ENCODE measurements at regions not wholly inside any gene's neighbourhood (a gene's known extent, or its start where the extent isn't known, plus 50 kb on each side); places are given as distances from the start of the nearest gene placed in this dataset.

- H4K20me1 ChIP-seq (ENCODE audit: insufficient read depth, low read length, poor library complexity, severe bottlenecking) = no peaks in the 10 kb centered on the region
- no peak overlapping the region for H3K4me3 ChIP-seq (ENCODE audit: low read length, poor library complexity, severe bottlenecking)
- H3K4me1 ChIP-seq (ENCODE audit: insufficient read depth, low read length, poor library complexity, severe bottlenecking) = no peaks in the 10 kb centered on the region
- H3K9me3 ChIP-seq (ENCODE audit: insufficient read depth, low read depth, low read length) = no peaks in the 10 kb centered on the region
- no peaks in the 10 kb centered on the region for H3F3A ChIP-seq (ENCODE audit: low read depth)
- TF ChIP-seq EZH2phosphoT487 (IDR thresholded peaks at IDR 0.05; ENCODE audit: borderline replicate concordance) = no peak
- TF ChIP-seq CTCF (conservative IDR thresholded peaks at IDR 0.05; ENCODE audit: low read length) = no peak
- no peaks in the 10 kb centered on the region for H3K36me3 ChIP-seq (ENCODE audit: insufficient read depth, low read length)
- no peak overlapping the region for H3K4me2 ChIP-seq (ENCODE audit: low read depth, low read length, poor library complexity, severe bottlenecking)
- H2AFZ ChIP-seq (ENCODE audit: low read length) = no peak overlapping the region
- no peaks in the 10 kb centered on the region for H3K9me2 ChIP-seq (replicated peaks; ENCODE audit: low read depth, low read length)
- H3K79me2 ChIP-seq (ENCODE audit: insufficient read depth, low read length) = no peaks in the 10 kb centered on the region
- no peaks in the 10 kb centered on the region for H3K27me3 ChIP-seq (ENCODE audit: insufficient read depth, low read length, poor library complexity, severe bottlenecking)
- no peak overlapping the region for H3K9ac ChIP-seq (ENCODE audit: low read depth, low read length, poor library complexity, severe bottlenecking)
Measured at GRCh38 chr10:107280293-107280692, 115.8 kb upstream of the SORCS1 start.

- Histone ChIP-seq H3K9ac (ENCODE audit: low read depth, low read length, poor library complexity, severe bottlenecking) (no peak overlapping the region), H2AFZ (ENCODE audit: low read length) (no peak overlapping the region), H3F3A (ENCODE audit: low read depth) (no peaks in the 10 kb centered on the region), H3K9me3 (ENCODE audit: insufficient read depth, low read depth, low read length) (no peaks in the 10 kb centered on the region), H3K4me2 (ENCODE audit: low read depth, low read length, poor library complexity, severe bottlenecking) (no peak overlapping the region), H3K9me2 (replicated peaks; ENCODE audit: low read depth, low read length) (no peaks in the 10 kb centered on the region), H3K36me3 (ENCODE audit: insufficient read depth, low read length) (no peaks in the 10 kb centered on the region), H3K27me3 (ENCODE audit: insufficient read depth, low read length, poor library complexity, severe bottlenecking) (no peaks in the 10 kb centered on the region), H3K4me3 (ENCODE audit: low read length, poor library complexity, severe bottlenecking) (no peak overlapping the region), H4K20me1 (ENCODE audit: insufficient read depth, low read length, poor library complexity, severe bottlenecking) (no peaks in the 10 kb centered on the region), H3K4me1 (ENCODE audit: insufficient read depth, low read length, poor library complexity, severe bottlenecking) (no peaks in the 10 kb centered on the region), H3K79me2 (ENCODE audit: insufficient read depth, low read length) (no peaks in the 10 kb centered on the region)
- TF ChIP-seq CTCF (conservative IDR thresholded peaks at IDR 0.05; ENCODE audit: low read length) (no peak), EZH2phosphoT487 (IDR thresholded peaks at IDR 0.05; ENCODE audit: borderline replicate concordance) (no peak)
Measured at GRCh38 chr10:107277591-107277990, 113.1 kb upstream of the SORCS1 start.

- H3K27me3 ChIP-seq (ENCODE audit: insufficient read depth, low read length, poor library complexity, severe bottlenecking) = no peaks in the 10 kb centered on the region
- H3K9me2 ChIP-seq (replicated peaks; ENCODE audit: low read depth, low read length) = no peaks in the 10 kb centered on the region
- no peaks in the 10 kb centered on the region for H4K20me1 ChIP-seq (ENCODE audit: insufficient read depth, low read length, poor library complexity, severe bottlenecking)
- H3K79me2 ChIP-seq (ENCODE audit: insufficient read depth, low read length) = no peaks in the 10 kb centered on the region
- H3K9ac ChIP-seq (ENCODE audit: low read depth, low read length, poor library complexity, severe bottlenecking) = no peak overlapping the region
- TF ChIP-seq CTCF (conservative IDR thresholded peaks at IDR 0.05; ENCODE audit: low read length) = no peak
- no peak for TF ChIP-seq EZH2phosphoT487 (IDR thresholded peaks at IDR 0.05; ENCODE audit: borderline replicate concordance)
- H3K4me2 ChIP-seq (ENCODE audit: low read depth, low read length, poor library complexity, severe bottlenecking) = no peak overlapping the region
- H3F3A ChIP-seq (ENCODE audit: low read depth) = no peaks in the 10 kb centered on the region
- H3K9me3 ChIP-seq (ENCODE audit: insufficient read depth, low read depth, low read length) = no peaks in the 10 kb centered on the region
- no peak overlapping the region for H2AFZ ChIP-seq (ENCODE audit: low read length)
- H3K36me3 ChIP-seq (ENCODE audit: insufficient read depth, low read length) = no peaks in the 10 kb centered on the region
- no peaks in the 10 kb centered on the region for H3K4me1 ChIP-seq (ENCODE audit: insufficient read depth, low read length, poor library complexity, severe bottlenecking)
- H3K4me3 ChIP-seq (ENCODE audit: low read length, poor library complexity, severe bottlenecking) = no peak overlapping the region
Measured at GRCh38 chr10:107275806-107276205, 111.3 kb upstream of the SORCS1 start.

Measured in Loucy (cell line).